PC-3 (cell line): ENCODE measurements at regions not wholly inside any gene's neighbourhood (a gene's known extent, or its start where the extent isn't known, plus 50 kb on each side); places are given as distances from the start of the nearest gene placed in this dataset.

Experiments
- ATAC-seq: fragments of 200-7000 bp; cut with Tn5 transposase; 2 replicates; pipeline ENCODE4 v1.9.1; 2020; ENCODE audit warnings: mild to moderate bottlenecking, moderate library complexity
- BruUV-seq: library from RNA; stranded (reverse); fragments of 400-500 nt; replicated peaks from 2 replicates; lab custom pipeline; 2021; lab: Mats Ljungman, UMichigan
- CTCF ChIA-PET: fragments of 300-600 bp; sonication (Branson Sonifier 250); formaldehyde crosslinking; loops from one replicate; lab custom pipeline; 2022; ENCODE audit warnings: antibody characterized with exemption; lab: Charles Lee
- POLR2A ChIA-PET: fragments of 300-600 bp; sonication (Branson Sonifier 250); formaldehyde crosslinking; loops from one replicate; lab custom pipeline; 2022; ENCODE audit warnings: antibody characterized with exemption; ENCODE audit not compliant: unreplicated experiment; lab: Charles Lee
- DNase-seq: peaks from one replicate; pipeline ENCODE4 v3.0.0-alpha.2; 2015
- H2AFZ ChIP-seq: fragments of 300-600 bp; sonication (generic); 2 replicates; pipeline ENCODE4 v1.6.0; 2016; ENCODE audit warnings: antibody characterized with exemption, low read length
- H3F3A ChIP-seq: fragments of 300-600 bp; sonication (generic); one replicate; pipeline ENCODE4 v1.6.0; 2017; ENCODE audit warnings: antibody characterized with exemption, low read length, control low read depth, mild to moderate bottlenecking; ENCODE audit not compliant: unreplicated experiment
- H3K27ac ChIP-seq: fragments of 300-600 bp; sonication (generic); 2 replicates; pipeline ENCODE4 v1.5.1; 2016; ENCODE audit warnings: mild to moderate bottlenecking, low read length
- H3K27me3 ChIP-seq: fragments of 300-600 bp; sonication (generic); 2 replicates; pipeline ENCODE4 v1.6.1; 2016; ENCODE audit warnings: low read length, mixed read lengths
- H3K36me3 ChIP-seq: fragments of 300-600 bp; sonication (generic); 2 replicates; pipeline ENCODE4 v1.6.1; 2016; ENCODE audit warnings: low read depth, mixed run types, low read length, mixed read lengths
- H3K4me1 ChIP-seq: fragments of 300-600 bp; sonication (generic); 2 replicates; pipeline ENCODE4 v1.5.1; 2016; ENCODE audit warnings: low read length; ENCODE audit not compliant: insufficient read depth
- H3K4me2 ChIP-seq: fragments of 300-600 bp; sonication (generic); 2 replicates; pipeline ENCODE4 v1.6.0; 2016; ENCODE audit warnings: low read length
- H3K4me3 ChIP-seq: fragments of 300-600 bp; sonication (generic); 2 replicates; pipeline ENCODE4 v1.5.1; 2016; ENCODE audit warnings: mild to moderate bottlenecking, low read length, mixed read lengths
- H3K79me2 ChIP-seq: fragments of 300-600 bp; sonication (generic); 2 replicates; pipeline ENCODE4 v1.6.1; 2017; ENCODE audit warnings: low read length, mixed read lengths
- H3K9ac ChIP-seq: fragments of 300-600 bp; sonication (generic); 2 replicates; pipeline ENCODE4 v1.6.0; 2016; ENCODE audit warnings: mild to moderate bottlenecking, low read length
- H3K9me2 ChIP-seq: fragments of 300-600 bp; sonication (generic); replicated peaks from 2 replicates; pipeline ENCODE4 v1.6.1; 2016; ENCODE audit warnings: mixed run types, low read length, mixed read lengths
- H3K9me3 ChIP-seq: fragments of 300-600 bp; sonication (generic); 2 replicates; pipeline ENCODE4 v1.6.1; 2016; ENCODE audit warnings: low read length, mixed read lengths
- H4K20me1 ChIP-seq: fragments of 300-600 bp; sonication (generic); 2 replicates; pipeline ENCODE4 v1.6.1; 2016; ENCODE audit warnings: low read length, mixed read lengths
- CTCF ChIP-seq: fragments of 300-600 bp; sonication (generic); conservative IDR thresholded peaks from 2 replicates; pipeline ENCODE4 v1.5.1; 2017; ENCODE audit warnings: antibody characterized with exemption, low read depth, mild to moderate bottlenecking, low read length
- EZH2 ChIP-seq: fragments of 300-600 bp; sonication (generic); IDR thresholded peaks from one replicate; pipeline ENCODE4 v1.6.1; 2017; ENCODE audit warnings: antibody characterized with exemption, mild to moderate bottlenecking, low read length; ENCODE audit not compliant: unreplicated experiment
- EZH2phosphoT487 ChIP-seq: fragments of 300-600 bp; sonication (generic); IDR thresholded peaks from 2 replicates; pipeline ENCODE4 v1.6.1; 2018; ENCODE audit warnings: mild to moderate bottlenecking, antibody characterized with exemption, low read length, borderline replicate concordance
- intact Hi-C: fragments of 100-400 bp; cut with micrococcal nuclease; formaldehyde crosslinking; loops from 2 replicates; pipeline ENCODE4 v1.9.0; 2023

GRCh38 chr5:120052916-120053828, 410.9 kb upstream of the PRR16 start:
- no peak overlapping the region for H3K4me3 ChIP-seq
- ATAC-seq (no peak), DNase-seq (no peak)
- H3K9me2 ChIP-seq = no peaks in the 10 kb centered on the region
- no peaks in the 10 kb centered on the region for H3K79me2 ChIP-seq
- no peak overlapping the region for H3K9ac ChIP-seq
- H4K20me1 ChIP-seq = no peaks in the 10 kb centered on the region
- no TSS peak for BruUV-seq
- H2AFZ ChIP-seq = no peak overlapping the region
- no peaks in the 10 kb centered on the region for H3K9me3 ChIP-seq
- no peaks in the 10 kb centered on the region for H3K4me1 ChIP-seq
- no peak overlapping the region for H3K4me2 ChIP-seq
- H3K27ac ChIP-seq = no peak overlapping the region
- no peaks in the 10 kb centered on the region for H3F3A ChIP-seq
- no peaks in the 10 kb centered on the region for H3K36me3 ChIP-seq
- intact Hi-C loops = loop anchor here (10.0 kb wide), 1 partner anchor 578 kb away; no protein-coding TSS in a partner anchor
- TF ChIP-seq EZH2 = no peak
- TF ChIP-seq CTCF = no peak
- no peak for TF ChIP-seq EZH2phosphoT487
- ChIA-PET CTCF (no interaction called here), POLR2A (no interaction called here)
- H3K27me3 ChIP-seq = no peaks in the 10 kb centered on the region

GRCh38 chr5:120053841-120054240, 410.3 kb upstream of the PRR16 start:
- ChIA-PET POLR2A (no interaction called here), CTCF (no interaction called here)
- Histone ChIP-seq H3K9me3 (no peaks in the 10 kb centered on the region), H3F3A (no peaks in the 10 kb centered on the region), H2AFZ (no peak overlapping the region), H3K27me3 (no peaks in the 10 kb centered on the region), H3K4me1 (no peaks in the 10 kb centered on the region), H3K4me3 (no peak overlapping the region), H3K9me2 (no peaks in the 10 kb centered on the region), H3K36me3 (no peaks in the 10 kb centered on the region), H3K27ac (no peak overlapping the region), H3K9ac (no peak overlapping the region), H4K20me1 (no peaks in the 10 kb centered on the region), H3K79me2 (no peaks in the 10 kb centered on the region), H3K4me2 (no peak overlapping the region)
- TF ChIP-seq EZH2phosphoT487 = no peak
- no peak for TF ChIP-seq EZH2
- TF ChIP-seq CTCF = no peak
- ATAC-seq (no peak), DNase-seq (no peak)
- no TSS peak for BruUV-seq
- intact Hi-C loops = loop anchor here (10.0 kb wide), 1 partner anchor 579 kb away; no protein-coding TSS in a partner anchor

- no TSS peak for BruUV-seq
- Histone ChIP-seq H3K4me2 (no peak overlapping the region), H3K9me3 (no peaks in the 10 kb centered on the region), H3K79me2 (no peaks in the 10 kb centered on the region), H3K27me3 (no peaks in the 10 kb centered on the region), H3K27ac (no peak overlapping the region), H2AFZ (no peak overlapping the region), H3K4me3 (no peak overlapping the region), H3K9ac (no peak overlapping the region), H3K4me1 (no peaks in the 10 kb centered on the region), H3F3A (no peaks in the 10 kb centered on the region), H4K20me1 (no peaks in the 10 kb centered on the region), H3K36me3 (no peaks in the 10 kb centered on the region), H3K9me2 (no peaks in the 10 kb centered on the region)
- intact Hi-C loops = loop anchor here (1.0 to 10.0 kb wide), 5 partner anchors 114 to 581 kb away; no protein-coding TSS in a partner anchor
- ChIA-PET POLR2A (interaction anchor here (0.6 kb wide), 1 partner anchor 384 kb away, joined by 3 read pairs; no protein-coding TSS in a partner anchor), CTCF (interaction anchor here (0.5 to 0.9 kb wide), 2 partner anchors 83 to 403 kb away, joined by 6 to 7 read pairs; no protein-coding TSS in a partner anchor)
- TF ChIP-seq EZH2 = no peak
- peak; percentile 51; the same call in 1 of the 2 replicates for TF ChIP-seq CTCF
- peak; percentile 87 for ATAC-seq
- peak; percentile 32 for DNase-seq
These were observed 408.2 kb upstream of the PRR16 start for GRCh38 chr5:120055858-120056257.
